ENCODE measurements at regions not wholly inside any gene's neighbourhood (a gene's known extent, or its start where the extent isn't known, plus 50 kb on each side); places are given as distances from the start of the nearest gene placed in this dataset.
"Not testable (repeated sequence)": the region's sequence is repeated elsewhere in the genome, so short reads cannot be mapped to it uniquely, and the experiment has no call there.

GRCh38 chr16:21521048-21521389 lies 78.4 kb upstream of the METTL9 start:
- TSS peak; percentile 56 for BruUV-seq (replicated peaks)
- H3K9me3 ChIP-seq (replicated peaks; ENCODE audit: control insufficient read depth, insufficient read depth, low read depth, low read length); in situ Hi-C loops (cut with MboI); ATAC-seq; H4K20me1 ChIP-seq (replicated peaks; ENCODE audit: control insufficient read depth, insufficient read depth, low read length); DNase-seq (ENCODE audit: extremely low read depth in 1 of 4, low spot score in 3 of 4); H3K9me1 ChIP-seq (ENCODE audit: control insufficient read depth, insufficient read depth, low read length); H3K36me3 ChIP-seq (ENCODE audit: control insufficient read depth, insufficient read depth, low read length); FAIRE-seq; CTCF ChIA-PET (ENCODE audit: low intra/inter-chr PET ratio); H3K4me3 ChIP-seq; H3K27ac ChIP-seq (ENCODE audit: extremely low read depth, low read depth, low read length); H3K27me3 ChIP-seq (ENCODE audit: control insufficient read depth in 2 of 2, insufficient read depth in 2 of 2, low read length in 2 of 2); H3K4me2 ChIP-seq (ENCODE audit: insufficient read depth, low read length); intact Hi-C loops (cut with micrococcal nuclease): not testable (repeated sequence)
- Histone ChIP-seq H2AFZ (ENCODE audit: low read depth, low read length) (peak overlapping the region; percentile 58; the same call in 1 of the 2 replicates), H3K79me2 (ENCODE audit: control insufficient read depth, insufficient read depth, low read length) (peaks cover 36% of the 10 kb centered on the region), H3K4me1 (replicated peaks in 1 of 2; ENCODE audit: control insufficient read depth in 2 of 2, insufficient read depth in 2 of 2, low read length in 2 of 2) (peaks cover 17 to 37% of the 10 kb centered on the region in 2 experiments; a peak in 4 of 5 replicates), H3K9ac (ENCODE audit: insufficient read depth in 1 of 2, low read depth in 2 of 2, low read length in 2 of 2) (peak overlapping the region in 1 of 2 experiments; percentile 87; a peak in 1 of 4 replicates)
- WGBS (ENCODE audit: insufficient coverage, low coverage, missing lambda C conversion rate): 77% methylated on average over 7 of the region's 8 CpGs
- peak; percentile 50; the same call in 1 of the 2 replicates for TF ChIP-seq ZNF644 (tag; IDR thresholded peaks at IDR 0.05; ENCODE audit: low read depth)
- POLR2A ChIA-PET: interaction anchor here (0.7 kb wide), 1 partner anchor 328 kb away, joined by 3 read pairs; no protein-coding TSS in a partner anchor

GRCh38 chr16:21521390-21522143 lies 77.8 kb upstream of the METTL9 start:
- H3K4me3 ChIP-seq; intact Hi-C loops (cut with micrococcal nuclease); H4K20me1 ChIP-seq (replicated peaks; ENCODE audit: control insufficient read depth, insufficient read depth, low read length); ATAC-seq; DNase-seq (ENCODE audit: extremely low read depth in 1 of 4, low spot score in 3 of 4); FAIRE-seq; H3K9me1 ChIP-seq (ENCODE audit: control insufficient read depth, insufficient read depth, low read length); H3K4me2 ChIP-seq (ENCODE audit: insufficient read depth, low read length); CTCF ChIA-PET (ENCODE audit: low intra/inter-chr PET ratio); H3K9me3 ChIP-seq (replicated peaks; ENCODE audit: control insufficient read depth, insufficient read depth, low read depth, low read length); BruUV-seq (replicated peaks); in situ Hi-C loops (cut with MboI); H3K27ac ChIP-seq (ENCODE audit: extremely low read depth, low read depth, low read length); H3K27me3 ChIP-seq (ENCODE audit: control insufficient read depth in 2 of 2, insufficient read depth in 2 of 2, low read length in 2 of 2); H3K36me3 ChIP-seq (ENCODE audit: control insufficient read depth, insufficient read depth, low read length): not testable (repeated sequence)
- TF ChIP-seq KDM1A (IDR thresholded peaks at IDR 0.05): peak; percentile 77 to 85; a peak in 3 of 4 replicates
- 0 out of 2 replicates have a peak, but pooled peaks have one; percentile 30 for TF ChIP-seq RBFOX2 (IDR thresholded peaks at IDR 0.05; ENCODE audit: low read depth, low read length)
- H2AFZ ChIP-seq (ENCODE audit: low read depth, low read length): peak overlapping the region; percentile 32; the same call in 1 of the 2 replicates
- POLR2A ChIA-PET: interaction anchor here (0.7 kb wide), 1 partner anchor 328 kb away, joined by 3 read pairs; no protein-coding TSS in a partner anchor
- 56% methylated on average over 17 of the region's 24 CpGs for WGBS (ENCODE audit: insufficient coverage, low coverage, missing lambda C conversion rate)
- peaks cover 31% of the 10 kb centered on the region for H3K79me2 ChIP-seq (ENCODE audit: control insufficient read depth, insufficient read depth, low read length)
- peaks cover 21 to 42% of the 10 kb centered on the region in 2 experiments; a peak in 4 of 5 replicates for H3K4me1 ChIP-seq (replicated peaks in 1 of 2; ENCODE audit: control insufficient read depth in 2 of 2, insufficient read depth in 2 of 2, low read length in 2 of 2)
- H3K9ac ChIP-seq (ENCODE audit: insufficient read depth in 1 of 2, low read depth in 2 of 2, low read length in 2 of 2): peak overlapping the region in 1 of 2 experiments; percentile 87; a peak in 1 of 4 replicates

GRCh38 chr16:21522846-21523245 lies 76.5 kb upstream of the METTL9 start:
- intact Hi-C loops (cut with micrococcal nuclease): not testable (repeated sequence)

More at GRCh38 chr16:21522846-21523245, 76.5 kb upstream of the METTL9 start:
- in situ Hi-C loops (cut with MboI); POLR2A ChIA-PET; H3K4me2 ChIP-seq (ENCODE audit: insufficient read depth, low read length); H3K9ac ChIP-seq (ENCODE audit: insufficient read depth in 1 of 2, low read depth in 2 of 2, low read length in 2 of 2); CTCF ChIA-PET (ENCODE audit: low intra/inter-chr PET ratio); H3K27me3 ChIP-seq (ENCODE audit: control insufficient read depth in 2 of 2, insufficient read depth in 2 of 2, low read length in 2 of 2); BruUV-seq (replicated peaks); H4K20me1 ChIP-seq (replicated peaks; ENCODE audit: control insufficient read depth, insufficient read depth, low read length); H3K27ac ChIP-seq (ENCODE audit: extremely low read depth, low read depth, low read length); FAIRE-seq; H3K9me1 ChIP-seq (ENCODE audit: control insufficient read depth, insufficient read depth, low read length); H2AFZ ChIP-seq (ENCODE audit: low read depth, low read length); H3K4me3 ChIP-seq; H3K36me3 ChIP-seq (ENCODE audit: control insufficient read depth, insufficient read depth, low read length); H3K9me3 ChIP-seq (replicated peaks; ENCODE audit: control insufficient read depth, insufficient read depth, low read depth, low read length); ATAC-seq; DNase-seq (ENCODE audit: extremely low read depth in 1 of 4, low spot score in 3 of 4): not testable (repeated sequence)
- Histone ChIP-seq H3K79me2 (ENCODE audit: control insufficient read depth, insufficient read depth, low read length) (peaks cover 21% of the 10 kb centered on the region), H3K4me1 (replicated peaks in 1 of 2; ENCODE audit: control insufficient read depth in 2 of 2, insufficient read depth in 2 of 2, low read length in 2 of 2) (peaks cover 32 to 54% of the 10 kb centered on the region in 2 experiments; a peak in 4 of 5 replicates)
- 80% methylated on average over 14 of the region's 20 CpGs for WGBS (ENCODE audit: insufficient coverage, low coverage, missing lambda C conversion rate)
